ENCODE measurements at regions not wholly inside any gene's neighbourhood (a gene's known extent, or its start where the extent isn't known, plus 50 kb on each side); places are given as distances from the start of the nearest gene placed in this dataset.

- TF ChIP-seq, protein P1, sequence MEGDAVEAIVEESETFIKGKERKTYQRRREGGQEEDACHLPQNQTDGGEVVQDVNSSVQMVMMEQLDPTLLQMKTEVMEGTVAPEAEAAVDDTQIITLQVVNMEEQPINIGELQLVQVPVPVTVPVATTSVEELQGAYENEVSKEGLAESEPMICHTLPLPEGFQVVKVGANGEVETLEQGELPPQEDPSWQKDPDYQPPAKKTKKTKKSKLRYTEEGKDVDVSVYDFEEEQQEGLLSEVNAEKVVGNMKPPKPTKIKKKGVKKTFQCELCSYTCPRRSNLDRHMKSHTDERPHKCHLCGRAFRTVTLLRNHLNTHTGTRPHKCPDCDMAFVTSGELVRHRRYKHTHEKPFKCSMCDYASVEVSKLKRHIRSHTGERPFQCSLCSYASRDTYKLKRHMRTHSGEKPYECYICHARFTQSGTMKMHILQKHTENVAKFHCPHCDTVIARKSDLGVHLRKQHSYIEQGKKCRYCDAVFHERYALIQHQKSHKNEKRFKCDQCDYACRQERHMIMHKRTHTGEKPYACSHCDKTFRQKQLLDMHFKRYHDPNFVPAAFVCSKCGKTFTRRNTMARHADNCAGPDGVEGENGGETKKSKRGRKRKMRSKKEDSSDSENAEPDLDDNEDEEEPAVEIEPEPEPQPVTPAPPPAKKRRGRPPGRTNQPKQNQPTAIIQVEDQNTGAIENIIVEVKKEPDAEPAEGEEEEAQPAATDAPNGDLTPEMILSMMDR (conservative IDR thresholded peaks at IDR 0.05; ENCODE audit: low read depth in 2 of 2) = no peak
- no peak for TF ChIP-seq STAT1 (IDR thresholded peaks at IDR 0.05; ENCODE audit: unreplicated experiment)
- no peak for TF ChIP-seq ZNF462 (CRISPR knock-in tag; IDR thresholded peaks at IDR 0.05)
Observed at GRCh38 chr11:69552951-69553350, 71.5 kb downstream of the LINC01488 start (continued).

DNA sequence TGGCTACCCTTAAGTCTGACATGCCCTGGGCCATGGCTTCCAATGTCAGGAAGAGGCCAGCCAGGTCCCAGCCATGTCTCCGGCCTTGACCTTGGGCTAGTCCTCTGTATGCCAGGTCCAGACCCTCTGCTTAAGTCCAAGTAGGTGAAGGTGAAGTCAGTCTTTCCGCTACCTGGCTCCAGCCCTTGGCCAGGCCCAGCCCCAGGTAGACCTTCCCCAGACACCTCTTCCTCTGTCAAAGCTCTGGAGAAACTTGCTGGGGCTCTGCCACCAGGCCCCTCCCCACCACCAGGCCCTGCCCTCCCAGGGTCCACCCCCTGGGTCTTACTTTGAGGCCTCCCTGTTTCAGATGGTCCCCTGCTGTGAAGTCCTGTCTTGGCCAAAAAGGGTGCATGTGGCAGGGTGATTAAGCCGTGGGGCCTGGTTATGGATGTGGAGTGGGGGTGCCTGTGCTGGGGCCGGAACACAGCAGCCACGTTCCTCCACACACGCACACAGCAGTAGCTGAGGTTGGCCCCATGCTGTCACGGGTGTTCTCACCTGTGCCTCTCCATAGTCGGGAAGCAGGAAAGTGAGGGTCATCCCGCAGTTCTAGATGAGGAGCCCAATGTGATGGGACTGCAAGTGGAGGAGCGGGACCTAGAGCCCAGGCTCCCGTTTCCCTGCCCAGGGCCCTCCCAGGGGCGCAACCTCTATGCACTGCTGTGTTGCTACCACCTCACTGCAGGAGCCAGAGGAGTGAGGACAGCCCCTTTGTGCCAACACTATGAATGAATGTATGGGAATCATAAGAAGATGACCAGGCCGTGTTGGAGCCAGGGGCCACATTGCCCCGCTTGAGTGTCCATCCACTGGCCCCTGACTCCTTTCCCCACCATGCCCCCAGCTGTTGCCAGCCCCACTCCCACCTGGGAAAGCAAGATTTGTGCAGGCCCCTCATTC is 72.2 kb downstream of the LINC01488 start:
- H4K20me1 ChIP-seq (replicated peaks; ENCODE audit: insufficient read depth) = no peaks in the 10 kb centered on the region
- no peaks in the 10 kb centered on the region for H3K79me2 ChIP-seq (replicated peaks; ENCODE audit: insufficient read depth)
- H3K9me3 Mint-ChIP-seq = peaks cover 22% of the 10 kb centered on the region
- H3K27me3 ChIP-seq (ENCODE audit: insufficient read depth) = no peaks in the 10 kb centered on the region
- peaks cover 10% of the 10 kb centered on the region; the same call in 2 of the 3 replicates for H3K36me3 Mint-ChIP-seq (ENCODE audit: low read depth)
- H3K27ac Mint-ChIP-seq = no peak overlapping the region
- no peak overlapping the region for H3K4me3 Mint-ChIP-seq
- H3K4me3 ChIP-seq = no peak overlapping the region
- H3K4me2 ChIP-seq = no peak overlapping the region
- no peak overlapping the region for H2AFZ ChIP-seq
- no peaks in the 10 kb centered on the region for H3K4me1 ChIP-seq (ENCODE audit: insufficient read depth)
- peaks cover 6% of the 10 kb centered on the region for H3K27me3 Mint-ChIP-seq (ENCODE audit: insufficient read depth, low read depth, poor library complexity)
- H3K9me2 ChIP-seq (ENCODE audit: insufficient read depth) = no peaks in the 10 kb centered on the region
- DNase-seq (ENCODE audit: low spot score) (no peak), ATAC-seq (no peak)
- no peaks in the 10 kb centered on the region for H3K4me1 Mint-ChIP-seq
- no peak overlapping the region for H3K27ac ChIP-seq (ENCODE audit: low read depth)
- H3K36me3 ChIP-seq (ENCODE audit: insufficient read depth) = no peaks in the 10 kb centered on the region
- no peaks in the 10 kb centered on the region for H3F3A ChIP-seq (replicated peaks; ENCODE audit: low read depth)
- TF ChIP-seq STAT1 (IDR thresholded peaks at IDR 0.05; ENCODE audit: unreplicated experiment) = no peak
- no peak for TF ChIP-seq ZNF114 (CRISPR knock-in tag; IDR thresholded peaks at IDR 0.05)
- TF ChIP-seq EZH2 (IDR thresholded peaks at IDR 0.05; ENCODE audit: low read depth, unreplicated experiment) = no peak
- no peak for TF ChIP-seq ZNF331 (CRISPR knock-in tag; IDR thresholded peaks at IDR 0.05; ENCODE audit: low read depth)
- TF ChIP-seq EZH2phosphoT487 (IDR thresholded peaks at IDR 0.05; ENCODE audit: unreplicated experiment) = no peak
- no peak for TF ChIP-seq POLR2AphosphoS5 (IDR thresholded peaks at IDR 0.05; ENCODE audit: low read depth)
- TF ChIP-seq ETS1 (IDR thresholded peaks at IDR 0.05) = no peak
- TF ChIP-seq CREB1 (CRISPR knock-in tag; IDR thresholded peaks at IDR 0.05; ENCODE audit: low read depth) = no peak
